Activated naive CD8-positive, alpha-beta T cell treated with anti-CD3 and anti-CD28 coated beads for 36 hours (primary cell): ENCODE measurements at regions not wholly inside any gene's neighbourhood (a gene's known extent, or its start where the extent isn't known, plus 50 kb on each side); places are given as distances from the start of the nearest gene placed in this dataset.

Source experiments
- DNase-seq: peaks from one replicate; pipeline ENCODE4 v3.0.0; 2021
- H3K27ac Mint-ChIP-seq: one replicate; pipeline ENCODE4 v1.8.0; 2022; ENCODE audit warnings: mild to moderate bottlenecking, moderate library complexity, mixed read lengths
- H3K27me3 Mint-ChIP-seq: one replicate; pipeline ENCODE4 v1.8.0; 2022; ENCODE audit warnings: mild to moderate bottlenecking, mixed read lengths
- H3K36me3 Mint-ChIP-seq: one replicate; pipeline ENCODE4 v1.8.0; 2021; ENCODE audit warnings: mild to moderate bottlenecking, mixed read lengths
- H3K4me1 Mint-ChIP-seq: one replicate; pipeline ENCODE4 v1.8.0; 2021; ENCODE audit warnings: mixed read lengths
- H3K4me3 Mint-ChIP-seq: one replicate; pipeline ENCODE4 v1.8.0; 2022; ENCODE audit warnings: mild to moderate bottlenecking, moderate library complexity, mixed read lengths
- H3K9me3 Mint-ChIP-seq: one replicate; pipeline ENCODE4 v1.8.0; 2022; ENCODE audit warnings: mixed read lengths

DNA sequence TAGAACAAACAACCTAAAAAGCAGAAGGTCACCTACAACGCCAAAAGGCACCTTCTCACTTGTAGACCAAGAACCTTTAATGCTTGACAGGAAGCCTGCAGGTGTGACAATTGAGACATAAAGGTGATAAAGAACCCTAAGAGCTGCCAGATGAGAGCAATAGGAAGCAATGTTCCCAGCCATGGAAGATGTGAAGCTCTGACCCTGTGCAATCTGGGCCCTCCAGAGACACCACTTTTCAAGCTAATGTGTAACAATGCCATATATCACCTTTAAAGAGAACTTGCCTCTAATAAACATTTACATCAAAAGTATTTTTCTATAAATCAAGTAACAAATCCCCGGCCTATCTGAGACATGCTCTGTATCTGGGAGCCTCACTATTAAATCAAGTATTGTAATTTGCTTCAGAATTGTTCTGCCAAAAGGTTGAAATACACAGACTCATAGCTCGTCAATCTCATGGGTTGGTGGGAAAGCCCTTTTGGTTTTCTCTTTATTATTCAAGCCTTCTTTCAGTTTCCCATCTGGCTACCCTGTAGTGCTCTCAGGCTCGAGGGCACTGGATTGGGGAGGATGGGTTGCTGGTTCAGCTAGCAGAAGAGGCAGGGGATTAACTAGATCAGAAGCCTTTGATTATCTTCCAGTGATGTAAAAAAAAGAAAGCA lies 368.9 kb downstream of the BUD13 start:
- no peak for DNase-seq
- H3K27ac Mint-ChIP-seq = no peak overlapping the region
- H3K27me3 Mint-ChIP-seq = peaks cover 5% of the 10 kb centered on the region
- no peaks in the 10 kb centered on the region for H3K4me1 Mint-ChIP-seq
- H3K4me3 Mint-ChIP-seq = no peak overlapping the region
- no peaks in the 10 kb centered on the region for H3K9me3 Mint-ChIP-seq
- no peaks in the 10 kb centered on the region for H3K36me3 Mint-ChIP-seq

DNA sequence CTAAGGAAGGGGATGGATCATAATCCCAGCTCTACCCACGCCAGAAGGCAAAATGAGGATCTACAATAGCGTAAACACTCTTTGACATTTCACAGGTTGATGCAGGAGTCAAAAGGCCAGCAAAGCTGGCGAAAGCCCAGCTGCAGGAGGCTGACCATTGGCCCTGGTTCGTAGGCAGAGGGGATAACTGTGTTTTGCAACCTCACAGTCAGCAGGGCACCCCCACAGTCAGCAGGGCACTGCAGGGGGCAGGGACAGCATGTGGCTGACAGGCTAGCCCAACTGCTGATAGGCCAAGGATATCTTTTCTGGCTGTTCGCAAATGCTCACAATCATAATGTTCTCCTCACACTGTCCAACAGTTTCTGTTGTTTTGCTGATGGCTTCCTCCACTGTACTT lies 372.7 kb downstream of the BUD13 start:
- no peak overlapping the region for H3K27ac Mint-ChIP-seq
- no peak for DNase-seq

DNA sequence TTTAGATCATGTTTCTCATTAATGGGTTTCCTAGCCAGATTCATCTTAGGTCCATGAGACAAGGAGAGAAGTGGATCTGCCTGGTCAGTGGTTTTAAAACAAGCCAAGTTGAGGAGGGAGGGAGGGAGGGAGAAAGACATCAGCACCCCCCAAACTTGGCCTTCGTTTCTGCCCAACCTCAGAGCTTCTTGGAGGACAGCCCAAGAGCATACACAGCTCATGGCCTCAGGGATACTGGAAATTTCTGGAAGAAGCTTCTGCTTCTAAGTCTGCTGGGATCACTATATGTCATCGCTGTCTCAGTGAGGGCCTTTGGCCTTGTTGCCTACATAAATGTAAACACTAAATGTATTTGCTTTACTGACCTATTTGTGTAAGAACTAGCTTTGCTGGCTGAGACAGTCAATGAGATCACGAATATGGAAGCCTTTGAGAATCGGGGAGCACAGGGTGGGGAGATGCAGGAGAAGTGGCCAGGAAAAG lies 375.1 kb downstream of the BUD13 start:
- H3K9me3 Mint-ChIP-seq = peaks cover 2% of the 10 kb centered on the region
- H3K36me3 Mint-ChIP-seq = no peaks in the 10 kb centered on the region
- no peak for DNase-seq
- no peak overlapping the region for H3K4me3 Mint-ChIP-seq
- H3K27me3 Mint-ChIP-seq = peaks cover 7% of the 10 kb centered on the region
- H3K4me1 Mint-ChIP-seq = no peaks in the 10 kb centered on the region
- no peak overlapping the region for H3K27ac Mint-ChIP-seq

More for the DNA sequence above, 372.7 kb downstream of the BUD13 start:
- Mint-ChIP-seq H3K4me3 (no peak overlapping the region), H3K27me3 (peaks cover 5% of the 10 kb centered on the region), H3K36me3 (no peaks in the 10 kb centered on the region), H3K4me1 (no peaks in the 10 kb centered on the region), H3K9me3 (no peaks in the 10 kb centered on the region)

DNA sequence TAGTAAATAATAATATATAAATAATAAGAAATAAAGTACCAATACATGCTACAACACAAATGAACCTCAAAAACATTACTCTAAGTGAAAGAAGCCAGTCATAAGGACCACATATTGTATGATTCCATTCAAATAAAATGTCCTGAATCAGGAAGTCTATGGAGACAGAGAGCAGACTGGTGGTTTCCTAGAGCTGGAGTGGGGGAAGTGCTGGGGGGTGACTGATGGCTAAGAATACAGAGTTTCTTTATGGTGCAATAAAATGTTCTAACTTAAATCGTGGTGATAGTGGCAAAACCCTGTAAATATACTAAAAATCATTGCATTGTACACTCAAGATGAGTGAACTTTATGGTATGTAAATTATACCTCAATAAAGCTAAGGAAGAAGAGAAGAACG lies 376.5 kb downstream of the BUD13 start:
- no peaks in the 10 kb centered on the region for H3K36me3 Mint-ChIP-seq

DNA sequence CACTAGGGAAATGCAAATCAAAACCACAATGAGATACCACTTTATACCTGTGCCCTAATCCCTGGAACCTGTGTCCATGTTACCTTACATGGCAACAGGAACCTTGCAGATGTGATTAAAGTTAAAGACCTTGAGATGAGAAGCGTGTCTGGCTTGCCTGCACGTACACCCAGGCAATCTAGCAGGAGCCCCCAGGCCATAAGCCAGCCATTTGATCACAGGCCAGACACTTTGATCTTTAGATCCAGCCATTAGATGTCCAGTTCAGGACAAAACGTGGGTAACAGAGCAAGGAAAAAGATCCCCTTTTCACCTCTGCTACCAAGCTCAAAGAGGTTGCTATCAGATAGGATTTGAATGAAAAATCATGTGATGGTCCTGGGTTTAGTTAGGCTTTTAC lies 378.8 kb downstream of the BUD13 start:
- H3K9me3 Mint-ChIP-seq = peaks cover 2% of the 10 kb centered on the region
- peaks cover 9% of the 10 kb centered on the region for H3K27me3 Mint-ChIP-seq
- DNase-seq = no peak
- no peaks in the 10 kb centered on the region for H3K36me3 Mint-ChIP-seq
- no peaks in the 10 kb centered on the region for H3K4me1 Mint-ChIP-seq
- no peak overlapping the region for H3K4me3 Mint-ChIP-seq
- H3K27ac Mint-ChIP-seq = no peak overlapping the region

More for the DNA sequence above, 376.5 kb downstream of the BUD13 start:
- Mint-ChIP-seq H3K4me3 (no peak overlapping the region), H3K27ac (no peak overlapping the region), H3K9me3 (peaks cover 2% of the 10 kb centered on the region), H3K4me1 (no peaks in the 10 kb centered on the region), H3K27me3 (peaks cover 14% of the 10 kb centered on the region)
- no peak for DNase-seq

DNA sequence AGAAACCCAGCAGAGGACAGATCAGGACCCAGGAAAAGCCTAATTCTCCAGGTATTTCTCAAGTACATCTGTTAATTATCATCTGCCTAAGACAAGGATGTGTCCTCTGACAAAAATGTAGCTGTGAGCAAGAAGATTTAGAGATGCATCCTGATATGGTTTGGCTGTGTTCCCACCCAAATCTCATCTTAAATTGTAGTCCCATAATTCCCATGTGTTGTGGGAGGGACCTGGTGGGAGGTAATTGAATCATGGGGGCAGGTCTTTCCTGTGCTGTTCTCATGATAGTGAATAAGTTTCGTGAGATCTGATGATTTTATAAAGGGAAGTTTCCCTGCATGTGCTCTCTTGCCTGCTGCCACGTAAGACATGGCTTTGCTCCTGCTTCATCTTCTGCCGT lies 381.8 kb downstream of the BUD13 start:
- no peak for DNase-seq
- no peaks in the 10 kb centered on the region for H3K4me1 Mint-ChIP-seq
- H3K4me3 Mint-ChIP-seq = no peak overlapping the region
- no peaks in the 10 kb centered on the region for H3K36me3 Mint-ChIP-seq
- no peak overlapping the region for H3K27ac Mint-ChIP-seq
- peaks cover 2% of the 10 kb centered on the region for H3K9me3 Mint-ChIP-seq
- H3K27me3 Mint-ChIP-seq = peaks cover 9% of the 10 kb centered on the region

DNA sequence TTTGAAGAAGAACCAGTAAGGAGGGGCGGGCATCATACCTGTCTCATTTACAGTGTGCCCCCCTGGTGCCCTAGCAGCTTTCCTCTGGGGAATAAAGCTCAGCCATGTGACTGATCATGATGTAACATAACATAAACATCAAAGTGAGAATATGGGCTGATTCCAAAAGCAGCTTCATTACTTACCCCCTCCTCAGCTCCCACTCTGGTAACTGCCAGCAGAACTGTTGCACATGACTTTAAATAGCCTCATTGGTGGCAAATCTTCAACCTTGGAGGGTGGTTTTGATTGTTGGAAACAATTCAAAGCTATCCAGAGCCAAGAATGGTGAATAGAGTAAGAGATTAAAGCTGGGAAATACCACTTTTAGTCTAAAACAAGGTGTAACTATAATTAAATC lies 384.6 kb downstream of the BUD13 start:
- Mint-ChIP-seq H3K4me3 (no peak overlapping the region), H3K4me1 (no peaks in the 10 kb centered on the region), H3K9me3 (peaks cover 2% of the 10 kb centered on the region), H3K36me3 (no peaks in the 10 kb centered on the region), H3K27me3 (peaks cover 12% of the 10 kb centered on the region), H3K27ac (no peak overlapping the region)
- no peak for DNase-seq

DNA sequence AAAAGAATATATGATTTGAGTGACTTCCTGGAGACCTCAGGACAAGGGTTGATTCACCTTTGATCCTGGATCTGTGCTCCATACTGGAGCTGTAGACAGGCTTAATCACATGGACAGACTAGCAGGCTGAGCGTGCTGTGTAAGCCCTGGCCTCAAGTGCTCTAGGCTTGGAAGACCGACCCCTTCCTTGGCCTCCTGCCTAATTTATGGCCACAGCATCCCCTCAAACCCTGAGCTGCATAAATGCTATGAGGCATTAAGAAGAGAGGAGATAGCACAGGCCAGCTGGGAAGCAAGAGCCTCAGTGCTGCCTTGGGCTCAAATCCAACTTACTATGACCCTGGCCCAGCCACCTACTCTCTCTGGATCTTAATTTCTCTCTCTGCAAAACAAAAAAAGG lies 385.1 kb downstream of the BUD13 start:
- H3K4me3 Mint-ChIP-seq = no peak overlapping the region
- no peak overlapping the region for H3K27ac Mint-ChIP-seq
- peaks cover under 1% of the 10 kb centered on the region for H3K9me3 Mint-ChIP-seq
- DNase-seq = no peak
- no peaks in the 10 kb centered on the region for H3K4me1 Mint-ChIP-seq
- peaks cover 10% of the 10 kb centered on the region for H3K27me3 Mint-ChIP-seq
- H3K36me3 Mint-ChIP-seq = no peaks in the 10 kb centered on the region

DNA sequence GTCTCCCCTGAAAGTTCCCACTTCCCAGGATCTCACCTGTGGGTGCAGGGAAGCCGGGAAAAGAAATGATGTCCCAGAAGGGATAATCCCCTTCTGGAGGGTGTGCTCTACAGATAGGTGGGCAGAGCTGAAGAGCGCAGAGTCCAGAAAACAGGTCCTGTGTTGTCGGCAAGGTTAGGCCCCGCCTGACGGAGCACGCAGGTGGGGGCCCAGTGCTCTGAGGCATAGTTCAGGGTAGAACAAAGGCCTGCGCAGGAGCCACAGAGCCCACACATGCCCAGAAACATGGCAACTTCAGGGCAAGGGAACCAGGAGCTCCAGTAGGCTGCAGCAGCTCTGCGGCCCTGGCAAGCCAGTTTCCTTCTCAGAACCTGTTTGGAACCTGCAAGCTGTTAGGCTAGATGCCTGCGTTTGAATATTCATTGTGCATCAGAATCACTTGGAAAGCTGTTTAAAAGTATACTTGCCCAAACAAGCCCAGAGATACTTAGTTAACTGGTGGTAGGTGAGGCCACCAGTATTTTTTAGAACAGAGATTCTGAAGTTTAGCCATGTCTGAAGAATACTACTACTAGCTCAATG lies 386.6 kb downstream of the BUD13 start:
- H3K9me3 Mint-ChIP-seq = no peaks in the 10 kb centered on the region
- no peak overlapping the region for H3K4me3 Mint-ChIP-seq
- H3K27me3 Mint-ChIP-seq = peaks cover 3% of the 10 kb centered on the region
- no peaks in the 10 kb centered on the region for H3K36me3 Mint-ChIP-seq
- no peak overlapping the region for H3K27ac Mint-ChIP-seq
- DNase-seq = no peak
- H3K4me1 Mint-ChIP-seq = no peaks in the 10 kb centered on the region

DNA sequence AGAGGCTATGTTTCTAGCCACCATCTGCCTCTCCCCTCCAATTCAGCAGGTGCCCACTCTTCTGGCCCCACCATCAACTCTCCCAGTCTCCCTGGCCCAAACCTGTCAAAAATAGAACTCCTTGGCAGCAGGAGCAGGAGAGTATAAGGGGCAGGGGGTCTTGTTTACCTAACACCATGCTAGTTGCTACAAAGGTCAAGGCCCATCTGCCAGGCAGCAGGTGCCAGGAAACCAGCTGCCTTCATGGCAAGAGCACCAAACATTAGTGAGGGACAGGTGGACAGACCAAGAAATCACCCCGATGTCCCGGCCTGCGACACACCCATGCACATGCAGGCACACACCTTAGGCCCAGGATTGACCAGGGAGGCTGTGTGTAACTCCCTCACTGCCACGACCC lies 387.9 kb downstream of the BUD13 start:
- Mint-ChIP-seq H3K27ac (no peak overlapping the region), H3K36me3 (no peaks in the 10 kb centered on the region), H3K27me3 (peaks cover 3% of the 10 kb centered on the region), H3K4me3 (no peak overlapping the region), H3K9me3 (no peaks in the 10 kb centered on the region), H3K4me1 (no peaks in the 10 kb centered on the region)
- DNase-seq = no peak

DNA sequence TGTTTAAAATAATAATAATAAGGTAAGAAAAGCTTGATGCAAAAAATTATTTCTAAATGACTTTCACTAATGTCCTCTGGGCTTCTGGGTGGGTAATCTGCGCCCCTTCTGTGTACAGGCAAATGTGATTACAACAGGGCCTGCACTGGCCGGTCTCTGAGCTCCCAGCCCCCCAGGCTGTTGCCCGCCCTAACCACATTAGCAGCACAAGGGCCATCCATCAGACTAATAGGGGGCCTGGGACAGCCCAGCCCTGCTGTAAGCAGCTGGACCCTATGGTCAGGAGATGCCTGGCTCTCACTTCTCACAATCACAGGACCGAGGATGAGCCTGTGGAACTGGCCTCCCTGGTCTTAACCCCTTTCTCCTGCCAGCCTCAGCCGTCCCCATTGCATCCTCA lies 388.4 kb downstream of the BUD13 start:
- H3K9me3 Mint-ChIP-seq = no peaks in the 10 kb centered on the region
- no peaks in the 10 kb centered on the region for H3K4me1 Mint-ChIP-seq
- H3K27me3 Mint-ChIP-seq = peaks cover 3% of the 10 kb centered on the region
- DNase-seq = no peak
- H3K4me3 Mint-ChIP-seq = no peak overlapping the region
- H3K36me3 Mint-ChIP-seq = no peaks in the 10 kb centered on the region
- no peak overlapping the region for H3K27ac Mint-ChIP-seq

DNA sequence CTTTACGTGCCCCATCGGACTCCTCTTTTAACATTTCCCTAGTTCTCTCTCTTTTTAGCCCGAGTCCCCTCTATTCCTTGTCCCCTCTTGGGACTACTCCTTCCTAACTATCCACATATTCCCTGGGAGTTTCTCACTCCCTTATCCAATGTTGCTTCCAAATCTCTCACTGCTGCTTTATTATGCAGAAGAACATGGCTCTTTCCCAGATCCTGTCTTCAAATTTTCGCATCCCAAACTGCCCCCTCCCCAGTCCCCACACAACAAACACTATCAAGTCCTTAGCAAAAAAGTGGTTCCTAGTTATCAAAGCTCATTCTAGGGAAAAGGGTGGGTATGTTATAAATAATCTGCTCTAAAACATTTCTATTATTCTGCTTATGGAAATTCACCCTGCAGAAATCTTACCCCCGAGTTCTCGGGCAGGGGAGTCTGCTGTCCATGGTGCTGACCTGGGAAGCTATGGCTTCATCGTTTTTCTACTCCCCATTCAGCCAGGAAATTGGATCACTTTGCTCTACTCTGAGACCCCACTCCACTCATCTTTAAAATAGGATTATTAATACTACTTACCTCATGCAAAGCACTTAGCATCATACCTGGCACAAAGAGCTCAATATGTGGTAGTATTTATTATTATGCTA lies 393.5 kb downstream of the BUD13 start:
- peaks cover 10% of the 10 kb centered on the region for H3K27me3 Mint-ChIP-seq
- H3K4me1 Mint-ChIP-seq = no peaks in the 10 kb centered on the region
- no peak overlapping the region for H3K27ac Mint-ChIP-seq
- H3K4me3 Mint-ChIP-seq = no peak overlapping the region
- DNase-seq = no peak
- no peaks in the 10 kb centered on the region for H3K9me3 Mint-ChIP-seq
- no peaks in the 10 kb centered on the region for H3K36me3 Mint-ChIP-seq

DNA sequence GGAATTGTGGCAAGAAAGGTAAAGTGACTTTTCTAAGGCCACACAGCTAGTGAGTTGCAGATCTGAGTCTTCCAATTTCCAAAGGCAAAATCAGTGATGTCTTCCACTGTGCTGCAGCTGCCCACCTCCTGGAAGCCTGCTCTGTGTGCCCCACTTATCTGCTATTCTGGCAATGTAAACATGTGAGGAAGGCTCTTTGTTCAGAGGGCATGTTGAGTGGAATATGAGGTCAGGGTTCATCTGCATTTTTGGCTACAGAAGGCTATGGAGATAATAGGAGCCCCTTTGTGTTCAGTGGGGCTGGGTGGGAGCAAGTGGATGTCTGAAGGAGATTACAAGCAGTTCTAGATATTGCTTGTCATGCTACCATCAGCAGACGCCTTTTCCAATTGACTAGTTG lies 396.2 kb downstream of the BUD13 start:
- H3K27ac Mint-ChIP-seq = no peak overlapping the region
- no peaks in the 10 kb centered on the region for H3K36me3 Mint-ChIP-seq
- H3K9me3 Mint-ChIP-seq = no peaks in the 10 kb centered on the region
- no peak overlapping the region for H3K4me3 Mint-ChIP-seq
- no peak for DNase-seq
- H3K27me3 Mint-ChIP-seq = peaks cover 7% of the 10 kb centered on the region
- H3K4me1 Mint-ChIP-seq = no peaks in the 10 kb centered on the region

DNA sequence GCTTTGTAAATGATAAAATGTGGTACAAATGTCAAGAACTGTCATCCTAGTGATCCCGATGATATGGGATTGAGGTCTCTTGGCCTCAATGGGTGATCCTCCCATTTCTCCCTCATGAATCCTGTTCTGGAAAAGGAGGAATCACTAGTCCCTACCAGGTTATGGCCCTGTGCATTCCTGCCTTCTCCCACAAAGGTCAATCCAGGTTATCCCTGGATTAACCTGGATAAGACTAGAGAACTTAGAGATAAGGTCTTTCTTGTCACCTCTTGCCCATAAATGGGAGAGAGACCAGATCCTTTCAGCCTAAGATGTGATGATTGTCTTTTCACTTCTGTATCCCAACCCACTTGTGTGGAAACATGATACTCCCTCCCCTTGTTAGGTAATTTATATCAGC lies 396.7 kb downstream of the BUD13 start:
- no peak overlapping the region for H3K27ac Mint-ChIP-seq
- H3K4me3 Mint-ChIP-seq = no peak overlapping the region
- H3K9me3 Mint-ChIP-seq = no peaks in the 10 kb centered on the region
- H3K27me3 Mint-ChIP-seq = peaks cover 7% of the 10 kb centered on the region
- no peaks in the 10 kb centered on the region for H3K36me3 Mint-ChIP-seq
- H3K4me1 Mint-ChIP-seq = no peaks in the 10 kb centered on the region
- DNase-seq = no peak

DNA sequence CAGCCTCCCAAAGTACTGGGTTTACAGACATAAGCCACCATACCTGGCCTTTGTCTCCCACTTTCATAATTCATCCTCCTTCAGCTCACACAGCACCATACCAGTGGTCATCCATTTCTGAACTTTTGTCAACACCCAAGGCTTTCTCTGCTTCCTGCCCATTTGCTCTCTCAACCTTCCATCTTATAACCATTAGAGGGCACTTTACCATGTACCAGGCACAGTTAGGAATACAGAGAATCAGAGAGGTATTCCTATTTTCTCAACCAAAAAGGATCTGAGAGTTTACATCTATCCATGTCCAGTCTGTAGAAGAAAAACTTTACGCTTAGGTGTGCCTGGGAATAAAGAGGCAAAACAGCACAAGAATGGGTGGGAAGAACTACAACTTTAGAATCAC lies 397.6 kb downstream of the BUD13 start:
- Mint-ChIP-seq H3K27me3 (peaks cover 7% of the 10 kb centered on the region), H3K9me3 (no peaks in the 10 kb centered on the region), H3K27ac (no peak overlapping the region), H3K4me3 (no peak overlapping the region), H3K4me1 (no peaks in the 10 kb centered on the region), H3K36me3 (no peaks in the 10 kb centered on the region)
- DNase-seq = no peak

DNA sequence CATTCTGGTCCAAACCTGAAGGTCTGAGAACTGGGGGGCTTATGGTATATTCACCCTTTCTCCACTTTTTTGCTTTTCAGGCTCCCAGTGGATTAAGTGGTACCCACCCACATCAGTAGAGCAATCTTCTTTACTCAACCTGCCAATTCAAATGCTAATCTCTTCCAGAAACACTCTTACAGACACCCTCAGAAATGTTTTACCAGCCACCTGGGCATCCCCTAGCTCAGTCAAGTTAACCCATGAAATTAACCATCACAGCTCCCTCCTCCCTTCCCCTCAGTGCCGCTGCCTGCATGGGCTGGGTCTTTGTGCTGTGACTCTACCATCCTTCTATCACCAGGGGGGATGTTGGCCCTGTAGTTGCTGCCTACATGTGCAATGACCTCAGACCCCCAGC lies 398.7 kb downstream of the BUD13 start:
- no peaks in the 10 kb centered on the region for H3K4me1 Mint-ChIP-seq
- no peak overlapping the region for H3K27ac Mint-ChIP-seq
- H3K27me3 Mint-ChIP-seq = peaks cover 4% of the 10 kb centered on the region
- H3K36me3 Mint-ChIP-seq = no peaks in the 10 kb centered on the region
- no peaks in the 10 kb centered on the region for H3K9me3 Mint-ChIP-seq
- no peak overlapping the region for H3K4me3 Mint-ChIP-seq
- DNase-seq = no peak
